Fibroblast of mammary gland (primary cell): ENCODE measurements at regions not wholly inside any gene's neighbourhood (a gene's known extent, or its start where the extent isn't known, plus 50 kb on each side); places are given as distances from the start of the nearest gene placed in this dataset.

ENCODE experiments used
- DNase-seq: peaks from one replicate; pipeline ENCODE4 v3.0.0-alpha.2; 2010; ENCODE audit warnings: low read depth
- H3K4me3 ChIP-seq: 2 replicates; pipeline ENCODE4 v1.5.1; 2011; ENCODE audit warnings: low read depth, mild to moderate bottlenecking, low read length, moderate library complexity; ENCODE audit not compliant: control insufficient read depth
- CTCF ChIP-seq: conservative IDR thresholded peaks from 2 replicates; pipeline ENCODE4 v1.5.1; 2011; ENCODE audit warnings: low read depth, low read length, inconsistent platforms; ENCODE audit not compliant: control insufficient read depth, insufficient read depth

DNA sequence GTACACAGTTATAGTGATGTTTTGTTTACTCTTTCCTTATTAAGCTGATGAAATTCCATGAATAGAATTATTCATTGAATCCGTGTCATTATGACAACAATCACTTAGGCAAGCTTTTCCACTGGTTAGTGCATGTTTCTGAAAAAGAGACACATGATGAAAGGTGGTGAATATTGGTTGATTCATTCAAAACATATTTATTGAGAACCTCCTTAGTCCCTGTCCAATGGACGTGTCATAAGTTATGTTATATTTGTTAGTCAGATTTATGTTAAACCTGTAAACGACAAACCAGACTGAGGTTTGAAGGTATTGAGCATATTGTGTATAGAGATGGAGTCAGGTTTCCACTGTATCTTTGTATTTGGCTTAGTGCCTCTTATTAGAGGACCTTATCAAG, 1888.9 kb upstream of the CDH6 start:
- no peak for DNase-seq
- H3K4me3 ChIP-seq, result no peak overlapping the region
- no peak for TF ChIP-seq CTCF

DNA sequence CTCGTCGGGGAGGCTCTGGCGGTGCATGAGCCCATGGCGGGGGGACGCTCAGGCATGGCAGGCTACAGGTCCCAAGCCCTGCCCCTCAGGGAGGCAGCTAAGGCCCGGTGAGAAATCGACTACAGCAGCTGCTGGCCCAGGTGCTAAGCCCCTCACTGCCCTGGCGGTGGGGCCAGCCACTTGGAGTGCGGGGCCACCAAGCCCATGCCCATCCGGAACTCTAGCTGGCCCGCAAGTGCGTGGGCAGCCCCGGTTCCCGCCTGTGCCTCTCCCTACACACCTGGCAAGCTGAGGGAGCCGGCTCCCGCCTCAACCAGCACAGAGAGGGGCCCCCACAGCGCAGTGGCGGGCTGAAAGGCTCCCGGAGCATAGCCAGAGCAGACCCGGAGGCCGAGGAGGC, 1896.9 kb upstream of the CDH6 start:
- no peak for TF ChIP-seq CTCF
- no peak for DNase-seq
- no peak overlapping the region for H3K4me3 ChIP-seq

GRCh38 chr5:29277642-29278041, 1915.8 kb upstream of the CDH6 start:
- DNase-seq, result no peak
- no peak overlapping the region for H3K4me3 ChIP-seq
- no peak for TF ChIP-seq CTCF

GRCh38 chr5:29276371-29276770, 1917.1 kb upstream of the CDH6 start:
- no peak overlapping the region for H3K4me3 ChIP-seq
- TF ChIP-seq CTCF, result no peak
- no peak for DNase-seq

GRCh38 chr5:29263915-29264351, 1929.6 kb upstream of the CDH6 start:
- no peak for TF ChIP-seq CTCF
- no peak overlapping the region for H3K4me3 ChIP-seq
- DNase-seq, result no peak

GRCh38 chr5:29262339-29263123, 1931.0 kb upstream of the CDH6 start:
- DNase-seq, result no peak
- no peak for TF ChIP-seq CTCF

More at GRCh38 chr5:29262339-29263123, 1931.0 kb upstream of the CDH6 start:
- H3K4me3 ChIP-seq, result no peak overlapping the region
